ENCODE measurements at regions not wholly inside any gene's neighbourhood (a gene's known extent, or its start where the extent isn't known, plus 50 kb on each side); places are given as distances from the start of the nearest gene placed in this dataset.
A peak's percentile ranks its signal among the peaks of the same experiment; 100 is the strongest.

GRCh38 chr4:155012469-155012868, 196.0 kb upstream of the NPY2R start:
- peaks cover 0 to 8% (median 0%) of the 10 kb centered on the region in 11 donors for H3K9me3 ChIP-seq
- DNase-seq (no peak), ATAC-seq (no peak)
- H3K4me1 ChIP-seq = no peaks in the 10 kb centered on the region
- no peak overlapping the region for H3K27ac ChIP-seq
- H3K36me3 ChIP-seq = no peaks in the 10 kb centered on the region
- intact Hi-C loops (cut with DNase I) = no loop called here
- H3K27me3 ChIP-seq = no peaks in the 10 kb centered on the region
- H3K4me3 ChIP-seq = no peak overlapping the region
- 68 to 88% methylated on average over 1 of the region's 1 CpG for WGBS, 2 donors
- TF ChIP-seq CTCF (IDR thresholded peaks at IDR 0.05) = no peak

GRCh38 chr4:155017426-155017825, 191.0 kb upstream of the NPY2R start:
- ATAC-seq (no peak), DNase-seq (no peak)
- no peaks in the 10 kb centered on the region for H3K36me3 ChIP-seq
- H3K4me1 ChIP-seq = no peaks in the 10 kb centered on the region
- no peak overlapping the region for H3K4me3 ChIP-seq
- peaks cover 0 to 8% (median 0%) of the 10 kb centered on the region in 11 donors for H3K9me3 ChIP-seq
- intact Hi-C loops (cut with DNase I) = no loop called here
- H3K27me3 ChIP-seq = no peaks in the 10 kb centered on the region
- no peak overlapping the region for H3K27ac ChIP-seq
- TF ChIP-seq CTCF (IDR thresholded peaks at IDR 0.05) = no peak

GRCh38 chr4:155025762-155026457, 182.5 kb upstream of the NPY2R start:
- WGBS, 2 donors = 22% methylated on average over 10 of the region's 10 CpGs
- ATAC-seq (peak in 1 of 8 donors; percentile 43), DNase-seq (peak; percentile 6 to 15)
- no peaks in the 10 kb centered on the region for H3K36me3 ChIP-seq
- peaks cover 0 to 5% (median 0%) of the 10 kb centered on the region in 11 donors for H3K9me3 ChIP-seq
- no peak overlapping the region for H3K4me3 ChIP-seq
- H3K27me3 ChIP-seq = no peaks in the 10 kb centered on the region
- H3K4me1 ChIP-seq = no peaks in the 10 kb centered on the region
- no peak overlapping the region for H3K27ac ChIP-seq
- peak in 7 of 9 donors; percentile 36 to 50 (median 46) for TF ChIP-seq CTCF (IDR thresholded peaks at IDR 0.05)
- intact Hi-C loops (cut with DNase I) = no loop called here

GRCh38 chr4:155026715-155027114, 181.7 kb upstream of the NPY2R start:
- Histone ChIP-seq H3K4me3 (no peak overlapping the region), H3K36me3 (no peaks in the 10 kb centered on the region), H3K27ac (no peak overlapping the region), H3K27me3 (no peaks in the 10 kb centered on the region), H3K9me3 (peaks cover 0 to 3% (median 0%) of the 10 kb centered on the region in 11 donors), H3K4me1 (no peaks in the 10 kb centered on the region)
- TF ChIP-seq CTCF (IDR thresholded peaks at IDR 0.05) = no peak
- intact Hi-C loops (cut with DNase I) = no loop called here
- ATAC-seq (no peak), DNase-seq (no peak)
- 66 to 79% methylated on average over 6 of the region's 6 CpGs for WGBS, 2 donors
